ENCODE measurements at regions not wholly inside any gene's neighbourhood (a gene's known extent, or its start where the extent isn't known, plus 50 kb on each side); places are given as distances from the start of the nearest gene placed in this dataset.

- Histone ChIP-seq H3K9me2 (ENCODE audit: insufficient read depth, low read length) (no peaks in the 10 kb centered on the region), H3K27me3 (ENCODE audit: insufficient read depth, low read depth, low read length) (no peaks in the 10 kb centered on the region), H3K4me2 (ENCODE audit: low read length) (no peak overlapping the region), H3F3A (ENCODE audit: insufficient read depth, low read length, poor library complexity, severe bottlenecking) (no peaks in the 10 kb centered on the region), H3K27ac (ENCODE audit: low read length) (no peak overlapping the region), H3K9ac (ENCODE audit: low read length) (no peak overlapping the region), H2AFZ (ENCODE audit: low read depth, low read length) (no peak overlapping the region), H3K79me2 (replicated peaks; ENCODE audit: insufficient read depth, low read length) (no peaks in the 10 kb centered on the region), H3K9me3 (ENCODE audit: low read length) (no peaks in the 10 kb centered on the region), H3K4me3 (ENCODE audit: low read length) (no peak overlapping the region), H3K36me3 (ENCODE audit: insufficient read depth, low read length) (no peaks in the 10 kb centered on the region), H4K20me1 (ENCODE audit: insufficient read depth) (no peaks in the 10 kb centered on the region)
- no peak for TF ChIP-seq CTCF (IDR thresholded peaks at IDR 0.05; ENCODE audit: poor library complexity, severe bottlenecking)
- TF ChIP-seq EZH2 (IDR thresholded peaks at IDR 0.05; ENCODE audit: borderline replicate concordance, insufficient read depth, low read length, poor library complexity, severe bottlenecking), result no peak
- no peak for TF ChIP-seq SMC3 (conservative IDR thresholded peaks at IDR 0.05; ENCODE audit: poor library complexity)
- no peak for TF ChIP-seq RAD21 (conservative IDR thresholded peaks at IDR 0.05)
- TF ChIP-seq TAF1 (IDR thresholded peaks at IDR 0.05; ENCODE audit: low read depth), result no peak
- TF ChIP-seq EP300 (conservative IDR thresholded peaks at IDR 0.05; ENCODE audit: poor library complexity, severe bottlenecking), result no peak
- no peak for TF ChIP-seq MXI1 (conservative IDR thresholded peaks at IDR 0.05; ENCODE audit: poor library complexity, severe bottlenecking)
- TF ChIP-seq REST (IDR thresholded peaks at IDR 0.05; ENCODE audit: borderline replicate concordance), result no peak
- no peak for TF ChIP-seq POLR2AphosphoS5 (IDR thresholded peaks at IDR 0.05)
Measured at GRCh38 chr1:229101011-229101871, 169.7 kb upstream of the RAB4A start.

- no peak overlapping the region for H3K9ac ChIP-seq (ENCODE audit: low read length)
- no peaks in the 10 kb centered on the region for H3F3A ChIP-seq (ENCODE audit: insufficient read depth, low read length, poor library complexity, severe bottlenecking)
- no peak overlapping the region for H3K4me2 ChIP-seq (ENCODE audit: low read length)
- H3K9me2 ChIP-seq (ENCODE audit: insufficient read depth, low read length), result no peaks in the 10 kb centered on the region
- H3K27ac ChIP-seq (ENCODE audit: low read length), result no peak overlapping the region
- H4K20me1 ChIP-seq (ENCODE audit: insufficient read depth), result no peaks in the 10 kb centered on the region
- H2AFZ ChIP-seq (ENCODE audit: low read depth, low read length), result no peak overlapping the region
- no peaks in the 10 kb centered on the region for H3K9me3 ChIP-seq (ENCODE audit: low read length)
- H3K79me2 ChIP-seq (replicated peaks; ENCODE audit: insufficient read depth, low read length), result no peaks in the 10 kb centered on the region
- no peak overlapping the region for H3K4me3 ChIP-seq (ENCODE audit: low read length)
- no peaks in the 10 kb centered on the region for H3K36me3 ChIP-seq (ENCODE audit: insufficient read depth, low read length)
- no peaks in the 10 kb centered on the region for H3K27me3 ChIP-seq (ENCODE audit: insufficient read depth, low read depth, low read length)
- no peak for TF ChIP-seq REST (IDR thresholded peaks at IDR 0.05; ENCODE audit: borderline replicate concordance)
- no peak for TF ChIP-seq SMC3 (conservative IDR thresholded peaks at IDR 0.05; ENCODE audit: poor library complexity)
- TF ChIP-seq TAF1 (IDR thresholded peaks at IDR 0.05; ENCODE audit: low read depth), result no peak
- TF ChIP-seq CTCF (IDR thresholded peaks at IDR 0.05; ENCODE audit: poor library complexity, severe bottlenecking), result no peak
- no peak for TF ChIP-seq EZH2 (IDR thresholded peaks at IDR 0.05; ENCODE audit: borderline replicate concordance, insufficient read depth, low read length, poor library complexity, severe bottlenecking)
- TF ChIP-seq RAD21 (conservative IDR thresholded peaks at IDR 0.05), result no peak
- no peak for TF ChIP-seq POLR2AphosphoS5 (IDR thresholded peaks at IDR 0.05)
- TF ChIP-seq MXI1 (conservative IDR thresholded peaks at IDR 0.05; ENCODE audit: poor library complexity, severe bottlenecking), result no peak
- TF ChIP-seq EP300 (conservative IDR thresholded peaks at IDR 0.05; ENCODE audit: poor library complexity, severe bottlenecking), result no peak
Measured at GRCh38 chr1:229102741-229103391, 168.0 kb upstream of the RAB4A start.
